Keratinocyte (primary cell): ENCODE measurements at regions not wholly inside any gene's neighbourhood (a gene's known extent, or its start where the extent isn't known, plus 50 kb on each side); places are given as distances from the start of the nearest gene placed in this dataset.
A peak's percentile ranks its signal among the peaks of the same experiment; 100 is the strongest.

Source experiments
- DNase-seq: peaks from one replicate; pipeline ENCODE4 v3.0.0-alpha.2; 2011; ENCODE audit warnings: low read depth, missing footprints, low spot score
- FAIRE-seq: peaks from 2 replicates; lab custom pipeline; 2011; peaks lifted over from hg19 to GRCh38; lab: Jason Lieb, UNC
- H2AFZ ChIP-seq: 2 replicates; pipeline ENCODE4 v1.6.0; 2012; ENCODE audit warnings: low read length, control low read depth, inconsistent platforms; ENCODE audit not compliant: control insufficient read depth
- H3K27ac ChIP-seq: 2 replicates; pipeline ENCODE4 v1.5.1; 2011; ENCODE audit warnings: low read length; ENCODE audit not compliant: control insufficient read depth, insufficient read depth
- H3K27me3 ChIP-seq: 3 replicates; pipeline ENCODE4 v1.6.0; 2011; ENCODE audit warnings: low read length; ENCODE audit not compliant: control insufficient read depth, insufficient read depth; ENCODE audit errors: extremely low read depth
- H3K36me3 ChIP-seq, 2 experiments: 2 replicates in 1 of 2; 3 replicates in 1 of 2; pipeline ENCODE4 v1.5.1; 2011; ENCODE audit warnings: low read length in 2 of 2, mild to moderate bottlenecking in 1 of 2; ENCODE audit not compliant: control insufficient read depth in 2 of 2, insufficient read depth in 2 of 2; ENCODE audit errors: extremely low read depth in 1 of 2
- H3K4me1 ChIP-seq: 3 replicates; pipeline ENCODE4 v1.5.1; 2011; ENCODE audit warnings: low read length; ENCODE audit not compliant: control insufficient read depth, insufficient read depth; ENCODE audit errors: extremely low read depth
- H3K4me2 ChIP-seq: 3 replicates; pipeline ENCODE4 v1.6.0; 2011; ENCODE audit warnings: low read depth, low read length; ENCODE audit not compliant: control insufficient read depth, insufficient read depth; ENCODE audit errors: extremely low read depth
- H3K4me3 ChIP-seq, 3 experiments: fragments of 200-600 bp in 1 of 3; sonication (generic) in 1 of 3; 2 replicates in 2 of 3; 3 replicates in 1 of 3; pipeline ENCODE4 v1.5.1; 2011 to 2016; ENCODE audit warnings: low read length in 3 of 3, mild to moderate bottlenecking in 3 of 3, control low read depth in 2 of 3, inconsistent platforms in 1 of 3, low read depth in 1 of 3, mixed read lengths in 1 of 3, mixed run types in 1 of 3, moderate library complexity in 1 of 3; ENCODE audit not compliant: control insufficient read depth in 2 of 3, insufficient read depth in 2 of 3; ENCODE audit errors: extremely low read depth in 1 of 3
- H3K79me2 ChIP-seq: 2 replicates; pipeline ENCODE4 v1.6.0; 2012; ENCODE audit warnings: low read length; ENCODE audit not compliant: control insufficient read depth, insufficient read depth
- H3K9ac ChIP-seq: 3 replicates; pipeline ENCODE4 v1.6.0; 2011; ENCODE audit warnings: low read length; ENCODE audit not compliant: control insufficient read depth, insufficient read depth; ENCODE audit errors: extremely low read depth
- H3K9me1 ChIP-seq: 3 replicates; pipeline ENCODE4 v1.6.0; 2011; ENCODE audit warnings: low read length; ENCODE audit not compliant: control insufficient read depth, insufficient read depth; ENCODE audit errors: extremely low read depth
- H3K9me3 ChIP-seq: 2 replicates; pipeline ENCODE4 v1.5.1; 2012; ENCODE audit warnings: low read depth, low read length; ENCODE audit not compliant: control insufficient read depth
- H4K20me1 ChIP-seq: 3 replicates; pipeline ENCODE4 v1.6.0; 2011; ENCODE audit warnings: low read length; ENCODE audit not compliant: control insufficient read depth, insufficient read depth; ENCODE audit errors: extremely low read depth
- CTCF ChIP-seq, 3 experiments: IDR thresholded peaks in 1 of 3; conservative IDR thresholded peaks in 1 of 3; optimal IDR thresholded peaks in 1 of 3; 2 replicates in 2 of 3; 3 replicates in 1 of 3; pipeline versions ENCODE3 to v1.5.1; 2011; ENCODE audit warnings: low read length in 3 of 3, mild to moderate bottlenecking in 3 of 3, moderate library complexity in 2 of 3, control low read depth in 1 of 3, inconsistent platforms in 1 of 3; ENCODE audit not compliant: insufficient read depth in 2 of 3; ENCODE audit errors: extremely low read depth in 1 of 3
- EZH2 ChIP-seq: IDR thresholded peaks from one replicate; pipeline ENCODE4 v1.6.1; 2012; ENCODE audit warnings: inconsistent platforms, mild to moderate bottlenecking, low read length, moderate library complexity
- dilution Hi-C: fragments of 300-500 bp; cut with MboI; formaldehyde crosslinking; loops from one replicate; pipeline ENCODE4 v1.7.0; 2020; ENCODE audit warnings: low sequenced_read_pairs; ENCODE audit not compliant: extremely low pct_ligation_motif_present

- Histone ChIP-seq H3K79me2 (peaks cover 4% of the 10 kb centered on the region), H4K20me1 (no peaks in the 10 kb centered on the region), H3K27ac (no peak overlapping the region), H3K4me1 (no peaks in the 10 kb centered on the region), H3K4me3 (no peak overlapping the region), H3K4me2 (no peak overlapping the region), H3K36me3 (no peaks in the 10 kb centered on the region), H2AFZ (no peak overlapping the region), H3K9me3 (no peaks in the 10 kb centered on the region), H3K27me3 (no peaks in the 10 kb centered on the region), H3K9ac (no peak overlapping the region), H3K9me1 (no peaks in the 10 kb centered on the region)
- DNase-seq, result no peak
- dilution Hi-C loops, result no loop called here
- FAIRE-seq, result no peak
- TF ChIP-seq EZH2 (no peak), CTCF (optimal IDR thresholded peaks at IDR 0.05 in 1 of 3, IDR thresholded peaks at IDR 0.05 in 1 of 3, conservative IDR thresholded peaks at IDR 0.05 in 1 of 3; ENCODE audit: extremely low read depth in 1 of 3, insufficient read depth in 2 of 3, low read length in 3 of 3) (no peak)
Observed at GRCh38 chr1:238487931-238488330, 597.2 kb upstream of the ZP4 start.

GRCh38 chr1:238485912-238486209 lies 595.1 kb upstream of the ZP4 start:
- Histone ChIP-seq H3K4me3 (peak overlapping the region; percentile 8 to 24 (median 22)), H2AFZ (peak overlapping the region; percentile 2), H3K4me2 (no peak overlapping the region)

More at GRCh38 chr1:238485912-238486209, 595.1 kb upstream of the ZP4 start:
- no peaks in the 10 kb centered on the region for H3K4me1 ChIP-seq
- DNase-seq (no peak), FAIRE-seq (no peak)
- no peaks in the 10 kb centered on the region for H3K9me3 ChIP-seq
- H3K36me3 ChIP-seq, result no peaks in the 10 kb centered on the region
- no peaks in the 10 kb centered on the region for H3K27me3 ChIP-seq
- peaks cover 5% of the 10 kb centered on the region for H3K79me2 ChIP-seq
- no peaks in the 10 kb centered on the region for H3K9me1 ChIP-seq
- no peak for TF ChIP-seq EZH2
- TF ChIP-seq CTCF (optimal IDR thresholded peaks at IDR 0.05 in 1 of 3, IDR thresholded peaks at IDR 0.05 in 1 of 3, conservative IDR thresholded peaks at IDR 0.05 in 1 of 3; ENCODE audit: extremely low read depth in 1 of 3, insufficient read depth in 2 of 3, low read length in 3 of 3), result no peak
- no peaks in the 10 kb centered on the region for H4K20me1 ChIP-seq
- no peak overlapping the region for H3K27ac ChIP-seq
- peak overlapping the region; percentile 52 for H3K9ac ChIP-seq
- dilution Hi-C loops, result no loop called here
